ENCODE measurements at regions not wholly inside any gene's neighbourhood (a gene's known extent, or its start where the extent isn't known, plus 50 kb on each side); places are given as distances from the start of the nearest gene placed in this dataset.
"Not testable (repeated sequence)": the region's sequence is repeated elsewhere in the genome, so short reads cannot be mapped to it uniquely, and the experiment has no call there.

- not testable (repeated sequence) for TF ChIP-seq POLR2AphosphoS5, POLR2A (IDR thresholded peaks at IDR 0.05)
- TF ChIP-seq, protein P1, sequence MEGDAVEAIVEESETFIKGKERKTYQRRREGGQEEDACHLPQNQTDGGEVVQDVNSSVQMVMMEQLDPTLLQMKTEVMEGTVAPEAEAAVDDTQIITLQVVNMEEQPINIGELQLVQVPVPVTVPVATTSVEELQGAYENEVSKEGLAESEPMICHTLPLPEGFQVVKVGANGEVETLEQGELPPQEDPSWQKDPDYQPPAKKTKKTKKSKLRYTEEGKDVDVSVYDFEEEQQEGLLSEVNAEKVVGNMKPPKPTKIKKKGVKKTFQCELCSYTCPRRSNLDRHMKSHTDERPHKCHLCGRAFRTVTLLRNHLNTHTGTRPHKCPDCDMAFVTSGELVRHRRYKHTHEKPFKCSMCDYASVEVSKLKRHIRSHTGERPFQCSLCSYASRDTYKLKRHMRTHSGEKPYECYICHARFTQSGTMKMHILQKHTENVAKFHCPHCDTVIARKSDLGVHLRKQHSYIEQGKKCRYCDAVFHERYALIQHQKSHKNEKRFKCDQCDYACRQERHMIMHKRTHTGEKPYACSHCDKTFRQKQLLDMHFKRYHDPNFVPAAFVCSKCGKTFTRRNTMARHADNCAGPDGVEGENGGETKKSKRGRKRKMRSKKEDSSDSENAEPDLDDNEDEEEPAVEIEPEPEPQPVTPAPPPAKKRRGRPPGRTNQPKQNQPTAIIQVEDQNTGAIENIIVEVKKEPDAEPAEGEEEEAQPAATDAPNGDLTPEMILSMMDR (IDR thresholded peaks at IDR 0.05) = not testable (repeated sequence)
Observed at GRCh38 chr15:28457396-28457932, 75.3 kb downstream of the GOLGA8G start.

Data from stomach (tissue), 4 donors.